ENCODE measurements at regions not wholly inside any gene's neighbourhood (a gene's known extent, or its start where the extent isn't known, plus 50 kb on each side); places are given as distances from the start of the nearest gene placed in this dataset.

GRCh38 chr9:95751520-95751790 is 124.0 kb upstream of the ERCC6L2 start:
- no peak for TF ChIP-seq ZBTB4 (CRISPR knock-in tag; IDR thresholded peaks at IDR 0.05)
- no peak for TF ChIP-seq SP1 (IDR thresholded peaks at IDR 0.05; ENCODE audit: low read depth, low read length)
- TF ChIP-seq CHD2 (IDR thresholded peaks at IDR 0.05; ENCODE audit: borderline replicate concordance, low read depth, low read length) = no peak
- TF ChIP-seq CEBPB (IDR thresholded peaks at IDR 0.05; ENCODE audit: borderline replicate concordance in 1 of 2, low read depth in 2 of 2, low read length in 2 of 2) = no peak
- no peak for TF ChIP-seq NR2C1 (IDR thresholded peaks at IDR 0.05)
- no peak for TF ChIP-seq REST (IDR thresholded peaks at IDR 0.05; ENCODE audit: low read depth, low read length)
- TF ChIP-seq CREB1 (IDR thresholded peaks at IDR 0.05; ENCODE audit: low read depth) = no peak
- no peak for TF ChIP-seq POLR2AphosphoS5 (IDR thresholded peaks at IDR 0.05; ENCODE audit: low read length)
